Mesothelial cell of epicardium (in vitro differentiated cells): ENCODE measurements at regions not wholly inside any gene's neighbourhood (a gene's known extent, or its start where the extent isn't known, plus 50 kb on each side); places are given as distances from the start of the nearest gene placed in this dataset.

Source experiments
- DNase-seq, 2 experiments: peaks; one replicate each; pipeline ENCODE4 v3.0.0; 2021; ENCODE audit warnings: low spot score in 2 of 2; ENCODE audit not compliant: unreplicated experiment in 2 of 2
- H3K27ac Mint-ChIP-seq: 2 replicates; pipeline ENCODE4 v1.8.0; 2021; ENCODE audit warnings: mixed read lengths
- H3K27me3 Mint-ChIP-seq: 2 replicates; pipeline ENCODE4 v1.8.0; 2021; ENCODE audit warnings: low read depth, mixed read lengths
- H3K36me3 Mint-ChIP-seq: 2 replicates; pipeline ENCODE4 v1.8.0; 2021; ENCODE audit warnings: mixed read lengths
- H3K4me1 Mint-ChIP-seq: 2 replicates; pipeline ENCODE4 v1.8.0; 2021; ENCODE audit warnings: mixed read lengths
- H3K4me3 Mint-ChIP-seq: 2 replicates; pipeline ENCODE4 v1.8.0; 2021; ENCODE audit warnings: mild to moderate bottlenecking, moderate library complexity, mixed read lengths
- H3K9me3 Mint-ChIP-seq: 2 replicates; pipeline ENCODE4 v1.8.0; 2021; ENCODE audit warnings: mixed read lengths
- CTCF ChIP-seq: fragments of 200-600 bp; sonication (generic); IDR thresholded peaks from one replicate; pipeline ENCODE4 v1.5.0; 2021; ENCODE audit warnings: antibody characterized with exemption; ENCODE audit not compliant: unreplicated experiment

GRCh38 chr1:38179483-38179882 is 132.9 kb upstream of the POU3F1 start:
- Mint-ChIP-seq H3K4me3 (no peak overlapping the region), H3K27me3 (peaks cover 61% of the 10 kb centered on the region), H3K27ac (no peak overlapping the region), H3K4me1 (no peaks in the 10 kb centered on the region), H3K9me3 (peaks cover 4% of the 10 kb centered on the region), H3K36me3 (no peaks in the 10 kb centered on the region)
- no peak for TF ChIP-seq CTCF
- no peak for DNase-seq

- Mint-ChIP-seq H3K4me1 (no peaks in the 10 kb centered on the region), H3K27ac (no peak overlapping the region), H3K36me3 (no peaks in the 10 kb centered on the region), H3K9me3 (peaks cover 4% of the 10 kb centered on the region), H3K27me3 (peaks cover 61% of the 10 kb centered on the region), H3K4me3 (no peak overlapping the region)
- no peak for DNase-seq
- TF ChIP-seq CTCF, result no peak
Observed at GRCh38 chr1:38178216-38178615, 131.6 kb upstream of the POU3F1 start.

GRCh38 chr1:38175121-38175520 is 128.5 kb upstream of the POU3F1 start:
- TF ChIP-seq CTCF, result no peak
- H3K4me3 Mint-ChIP-seq, result no peak overlapping the region
- no peaks in the 10 kb centered on the region for H3K9me3 Mint-ChIP-seq
- H3K4me1 Mint-ChIP-seq, result no peaks in the 10 kb centered on the region
- H3K36me3 Mint-ChIP-seq, result no peaks in the 10 kb centered on the region
- no peak overlapping the region for H3K27ac Mint-ChIP-seq
- H3K27me3 Mint-ChIP-seq, result peaks cover 63% of the 10 kb centered on the region
- no peak for DNase-seq

- no peak for TF ChIP-seq CTCF
- H3K4me3 Mint-ChIP-seq, result no peak overlapping the region
- no peak overlapping the region for H3K27ac Mint-ChIP-seq
- peaks cover 57% of the 10 kb centered on the region for H3K27me3 Mint-ChIP-seq
- H3K4me1 Mint-ChIP-seq, result no peaks in the 10 kb centered on the region
- no peaks in the 10 kb centered on the region for H3K36me3 Mint-ChIP-seq
- no peaks in the 10 kb centered on the region for H3K9me3 Mint-ChIP-seq
- no peak for DNase-seq
Observed at GRCh38 chr1:38173848-38174247, 127.3 kb upstream of the POU3F1 start.

GRCh38 chr1:38173157-38173831 is 126.7 kb upstream of the POU3F1 start:
- H3K27me3 Mint-ChIP-seq, result peaks cover 57% of the 10 kb centered on the region
- no peaks in the 10 kb centered on the region for H3K4me1 Mint-ChIP-seq
- no peaks in the 10 kb centered on the region for H3K9me3 Mint-ChIP-seq
- H3K36me3 Mint-ChIP-seq, result no peaks in the 10 kb centered on the region
- DNase-seq, result no peak
- TF ChIP-seq CTCF, result no peak
- H3K27ac Mint-ChIP-seq, result no peak overlapping the region
- no peak overlapping the region for H3K4me3 Mint-ChIP-seq

- Mint-ChIP-seq H3K27ac (no peak overlapping the region), H3K36me3 (no peaks in the 10 kb centered on the region), H3K27me3 (peaks cover 60% of the 10 kb centered on the region), H3K9me3 (no peaks in the 10 kb centered on the region), H3K4me3 (no peak overlapping the region), H3K4me1 (no peaks in the 10 kb centered on the region)
- TF ChIP-seq CTCF, result no peak
- DNase-seq, result no peak
Observed at GRCh38 chr1:38169121-38169520, 122.5 kb upstream of the POU3F1 start.
